H9 (cell line): ENCODE measurements at regions not wholly inside any gene's neighbourhood (a gene's known extent, or its start where the extent isn't known, plus 50 kb on each side); places are given as distances from the start of the nearest gene placed in this dataset.

Experiments used
- DNase-seq: peaks from one replicate; pipeline ENCODE4 v3.0.0-alpha.2; 2017
- H2AFZ ChIP-seq: one replicate; pipeline ENCODE4 v1.6.1; 2013; ENCODE audit warnings: mild to moderate bottlenecking, low read length, control low read depth, moderate library complexity
- H2AK5ac ChIP-seq: 2 replicates; pipeline ENCODE4 v1.6.1; 2013; ENCODE audit warnings: low read length, control low read depth, mixed read lengths; ENCODE audit not compliant: insufficient read length
- H2BK120ac ChIP-seq: one replicate; pipeline ENCODE4 v1.6.1; 2013; ENCODE audit warnings: low read depth, mild to moderate bottlenecking, low read length, control low read depth, inconsistent platforms; ENCODE audit not compliant: poor library complexity, severe bottlenecking
- H2BK12ac ChIP-seq: 2 replicates; pipeline ENCODE4 v1.6.1; 2013; ENCODE audit warnings: low read length, control low read depth, mixed read lengths, low read depth; ENCODE audit not compliant: insufficient read length
- H2BK15ac ChIP-seq: 2 replicates; pipeline ENCODE4 v1.6.1; 2013; ENCODE audit warnings: low read depth, low read length, control low read depth
- H2BK20ac ChIP-seq: one replicate; pipeline ENCODE4 v1.6.1; 2013; ENCODE audit warnings: low read depth, mild to moderate bottlenecking, low read length, control low read depth, inconsistent platforms; ENCODE audit not compliant: poor library complexity, severe bottlenecking
- H2BK5ac ChIP-seq: 2 replicates; pipeline ENCODE4 v1.6.1; 2013; ENCODE audit warnings: low read length, control low read depth, mixed read lengths; ENCODE audit not compliant: insufficient read length
- H3K14ac ChIP-seq: 2 replicates; pipeline ENCODE4 v1.6.1; 2013; ENCODE audit warnings: low read length, control low read depth; ENCODE audit not compliant: insufficient read depth
- H3K18ac ChIP-seq: 2 replicates; pipeline ENCODE4 v1.6.1; 2013; ENCODE audit warnings: low read depth, mild to moderate bottlenecking, mixed read lengths, low read length, control low read depth; ENCODE audit not compliant: insufficient read length
- H3K23ac ChIP-seq: 2 replicates; pipeline ENCODE4 v1.6.1; 2013; ENCODE audit warnings: low read length, control low read depth, mixed read lengths, low read depth; ENCODE audit not compliant: insufficient read length
- H3K23me2 ChIP-seq: 2 replicates; pipeline ENCODE4 v1.6.1; 2013; ENCODE audit warnings: low read depth, mild to moderate bottlenecking, mixed read lengths, low read length, control low read depth; ENCODE audit not compliant: insufficient read length, poor library complexity, severe bottlenecking
- H3K27ac ChIP-seq: 2 replicates; pipeline ENCODE4 v1.5.1; 2013; ENCODE audit warnings: low read length, control low read depth, mixed read lengths, low read depth; ENCODE audit not compliant: insufficient read length
- H3K27me3 ChIP-seq: 2 replicates; pipeline ENCODE4 v1.6.1; 2013; ENCODE audit warnings: low read length, control low read depth, inconsistent platforms; ENCODE audit not compliant: insufficient read depth
- H3K4ac ChIP-seq: 2 replicates; pipeline ENCODE4 v1.6.1; 2013; ENCODE audit warnings: low read depth, mild to moderate bottlenecking, control low read depth, inconsistent platforms, low read length, moderate library complexity
- H3K4me1 ChIP-seq: 2 replicates; pipeline ENCODE4 v1.6.1; 2013; ENCODE audit warnings: low read length, control low read depth, inconsistent platforms; ENCODE audit not compliant: insufficient read depth
- H3K4me2 ChIP-seq: 2 replicates; pipeline ENCODE4 v1.6.1; 2013; ENCODE audit warnings: low read length, control low read depth, mixed read lengths; ENCODE audit not compliant: insufficient read length, insufficient read depth
- H3K56ac ChIP-seq: 2 replicates; pipeline ENCODE4 v1.6.1; 2013; ENCODE audit warnings: low read depth, mild to moderate bottlenecking, mixed read lengths, low read length, control low read depth; ENCODE audit not compliant: insufficient read length
- H3K79me1 ChIP-seq: 2 replicates; pipeline ENCODE4 v1.6.1; 2013; ENCODE audit warnings: low read depth, mild to moderate bottlenecking, moderate library complexity, low read length, control low read depth, inconsistent platforms; ENCODE audit not compliant: insufficient read depth, poor library complexity, severe bottlenecking
- H3K79me2 ChIP-seq: 2 replicates; pipeline ENCODE4 v1.6.1; 2013; ENCODE audit warnings: low read length, control low read depth, inconsistent platforms; ENCODE audit not compliant: insufficient read depth
- H3K9ac ChIP-seq: 2 replicates; pipeline ENCODE4 v1.6.1; 2013; ENCODE audit warnings: low read length, control low read depth, mixed read lengths; ENCODE audit not compliant: insufficient read length; ENCODE audit errors: extremely low read depth
- H3K9me3 ChIP-seq: one replicate; pipeline ENCODE4 v1.6.1; 2013; ENCODE audit warnings: low read depth, low read length, inconsistent platforms; ENCODE audit not compliant: control insufficient read depth
- H3T11ph ChIP-seq: one replicate; pipeline ENCODE4 v1.6.1; 2013; ENCODE audit warnings: mild to moderate bottlenecking, low read length, control low read depth, inconsistent platforms
- H4K20me1 ChIP-seq: one replicate; pipeline ENCODE4 v1.6.1; 2013; ENCODE audit not compliant: control insufficient read depth, insufficient read length, insufficient read depth
- H4K5ac ChIP-seq: 2 replicates; pipeline ENCODE4 v1.6.1; 2013; ENCODE audit warnings: low read depth, mild to moderate bottlenecking, mixed read lengths, low read length, control low read depth; ENCODE audit not compliant: insufficient read length
- H4K8ac ChIP-seq: replicated peaks from 2 replicates; pipeline ENCODE4 v1.6.1; 2013; ENCODE audit warnings: low read length, control low read depth, mixed read lengths, low read depth; ENCODE audit not compliant: insufficient read length
- H4K91ac ChIP-seq: 2 replicates; pipeline ENCODE4 v1.6.1; 2013; ENCODE audit warnings: low read depth, mild to moderate bottlenecking, moderate library complexity, mixed read lengths, low read length, control low read depth; ENCODE audit not compliant: insufficient read length
- H3K27ac Mint-ChIP-seq, 3 experiments: 2 replicates in 2 of 3; 3 replicates in 1 of 3; pipeline ENCODE4 v1.8.0; 2020 to 2021; ENCODE audit warnings: mixed read lengths in 3 of 3, mild to moderate bottlenecking in 1 of 3, moderate library complexity in 1 of 3
- H3K27me3 Mint-ChIP-seq: 2 replicates; pipeline ENCODE4 v1.8.0; 2021; ENCODE audit warnings: low read depth, mild to moderate bottlenecking, moderate library complexity, mixed read lengths
- H3K36me3 Mint-ChIP-seq, 3 experiments: 2 replicates in 2 of 3; 3 replicates in 1 of 3; pipeline ENCODE4 v1.8.0; 2020 to 2021; ENCODE audit warnings: low read depth in 3 of 3, mixed read lengths in 3 of 3; ENCODE audit not compliant: insufficient read depth in 1 of 3
- H3K4me1 Mint-ChIP-seq, 2 experiments: 2 replicates each; pipeline ENCODE4 v1.8.0; 2020; ENCODE audit warnings: mixed read lengths in 2 of 2
- H3K4me3 Mint-ChIP-seq, 2 experiments: 2 replicates in 1 of 2; 3 replicates in 1 of 2; pipeline ENCODE4 v1.8.0; 2020 to 2021; ENCODE audit warnings: mild to moderate bottlenecking in 2 of 2, mixed read lengths in 2 of 2, moderate library complexity in 1 of 2
- H3K9me3 Mint-ChIP-seq, 2 experiments: 2 replicates in 1 of 2; 3 replicates in 1 of 2; pipeline ENCODE4 v1.8.0; 2020; ENCODE audit warnings: mild to moderate bottlenecking in 2 of 2, mixed read lengths in 2 of 2, moderate library complexity in 1 of 2
- CTCF ChIP-seq: fragments of 200-600 bp; sonication (generic); conservative IDR thresholded peaks from 3 replicates; pipeline ENCODE4 v1.8.0; 2021; ENCODE audit warnings: antibody characterized with exemption, mild to moderate bottlenecking
- WGBS: extraction: QIAGEN DNeasy Blood & Tissue Kit; methylation state at CpG from one replicate; pipeline ENCODE4 v1.1.7; 2013; ENCODE audit warnings: missing lambda C conversion rate, low lambda C conversion rate, mixed read lengths; ENCODE audit not compliant: insufficient read length; ENCODE audit errors: extremely low coverage; 5-methylcytosine and 5-hydroxymethylcytosine counted together

- no peak overlapping the region for H3K18ac ChIP-seq
- Mint-ChIP-seq H3K9me3 (peaks cover 8 to 9% of the 10 kb centered on the region in 2 experiments; a peak in 3 of 5 replicates), H3K36me3 (peaks cover 0 to 10% (median 0%) of the 10 kb centered on the region in 3 experiments; a peak in 3 of 7 replicates), H3K27me3 (no peaks in the 10 kb centered on the region), H3K4me1 (no peaks in the 10 kb centered on the region), H3K27ac (no peak overlapping the region), H3K4me3 (no peak overlapping the region)
- no peaks in the 10 kb centered on the region for H3K79me1 ChIP-seq
- H3K27ac ChIP-seq, result no peak overlapping the region
- H3K9me3 ChIP-seq, result no peaks in the 10 kb centered on the region
- no peaks in the 10 kb centered on the region for H3K4me1 ChIP-seq
- no peak overlapping the region for H2AFZ ChIP-seq
- no peak overlapping the region for H3K14ac ChIP-seq
- H3K4ac ChIP-seq, result no peak overlapping the region
- TF ChIP-seq CTCF, result no peak
- no peaks in the 10 kb centered on the region for H3K79me2 ChIP-seq
- H3T11ph ChIP-seq, result no peak overlapping the region
- no peaks in the 10 kb centered on the region for H3K27me3 ChIP-seq
- H3K23ac ChIP-seq, result no peak overlapping the region
- 100% methylated on average over 1 of the region's 5 CpGs for WGBS
- H4K20me1 ChIP-seq, result no peaks in the 10 kb centered on the region
- no peak overlapping the region for H2BK5ac ChIP-seq
- no peak overlapping the region for H3K9ac ChIP-seq
- H3K23me2 ChIP-seq, result no peaks in the 10 kb centered on the region
- no peak overlapping the region for H3K56ac ChIP-seq
- H2BK120ac ChIP-seq, result no peak overlapping the region
- H4K5ac ChIP-seq, result no peak overlapping the region
- no peak overlapping the region for H2AK5ac ChIP-seq
- H2BK15ac ChIP-seq, result no peak overlapping the region
- H4K91ac ChIP-seq, result no peak overlapping the region
- H3K4me2 ChIP-seq, result no peak overlapping the region
- no peak for DNase-seq
- H4K8ac ChIP-seq, result no peak overlapping the region
- no peak overlapping the region for H2BK12ac ChIP-seq
- H2BK20ac ChIP-seq, result no peak overlapping the region
Observed at GRCh38 chr5:68759593-68759992, 334.2 kb upstream of the SLC30A5 start.
